Spleen (tissue), 7 donors: ENCODE measurements at regions not wholly inside any gene's neighbourhood (a gene's known extent, or its start where the extent isn't known, plus 50 kb on each side); places are given as distances from the start of the nearest gene placed in this dataset.

Experiments
- CTCF ChIP-seq, 11 experiments: fragments of 200-600 bp in 7 of 11; fragments of 450-650 bp in 4 of 11; sonication (generic) in 4 of 11; IDR thresholded peaks in 8 of 11; conservative IDR thresholded peaks in 3 of 11; 1 replicate in 7 of 11; 2 replicates in 4 of 11; pipeline versions ENCODE4 v1.4.0 to v1.8.0; 2016 to 2021; ENCODE audit warnings: antibody characterized with exemption in 11 of 11, inconsistent platforms in 4 of 11, mild to moderate bottlenecking in 1 of 11
- POLR2A ChIP-seq, 3 donors: fragments of 450-650 bp; IDR thresholded peaks; one replicate each; pipeline ENCODE4 v1.5.1; 2017; ENCODE audit warnings: antibody characterized with exemption in 3 of 3, mild to moderate bottlenecking in 1 of 3
- POLR2AphosphoS5 ChIP-seq, 3 donors: sonication (generic); formaldehyde crosslinking; IDR thresholded peaks; one replicate each; pipeline ENCODE4 v1.5.1; 2017; ENCODE audit warnings: antibody characterized with exemption in 3 of 3
- donor health status: DM: no; HTN: no; CAD: no; lungs with moderate emphysema.
- donor health status: DM: no; HTN: no; CAD: no.
- donor health status: DM: no; HTN: no; CAD: no.

- TF ChIP-seq CTCF (IDR thresholded peaks at IDR 0.05 in 8 of 11, conservative IDR thresholded peaks at IDR 0.05 in 3 of 11) (no peak), POLR2A (IDR thresholded peaks at IDR 0.05) (no peak), POLR2AphosphoS5 (IDR thresholded peaks at IDR 0.05) (no peak)
Measured at GRCh38 chr1:201634261-201634660, 95.3 kb downstream of the NAV1 start.
